ENCODE measurements at regions not wholly inside any gene's neighbourhood (a gene's known extent, or its start where the extent isn't known, plus 50 kb on each side); places are given as distances from the start of the nearest gene placed in this dataset.

DNA sequence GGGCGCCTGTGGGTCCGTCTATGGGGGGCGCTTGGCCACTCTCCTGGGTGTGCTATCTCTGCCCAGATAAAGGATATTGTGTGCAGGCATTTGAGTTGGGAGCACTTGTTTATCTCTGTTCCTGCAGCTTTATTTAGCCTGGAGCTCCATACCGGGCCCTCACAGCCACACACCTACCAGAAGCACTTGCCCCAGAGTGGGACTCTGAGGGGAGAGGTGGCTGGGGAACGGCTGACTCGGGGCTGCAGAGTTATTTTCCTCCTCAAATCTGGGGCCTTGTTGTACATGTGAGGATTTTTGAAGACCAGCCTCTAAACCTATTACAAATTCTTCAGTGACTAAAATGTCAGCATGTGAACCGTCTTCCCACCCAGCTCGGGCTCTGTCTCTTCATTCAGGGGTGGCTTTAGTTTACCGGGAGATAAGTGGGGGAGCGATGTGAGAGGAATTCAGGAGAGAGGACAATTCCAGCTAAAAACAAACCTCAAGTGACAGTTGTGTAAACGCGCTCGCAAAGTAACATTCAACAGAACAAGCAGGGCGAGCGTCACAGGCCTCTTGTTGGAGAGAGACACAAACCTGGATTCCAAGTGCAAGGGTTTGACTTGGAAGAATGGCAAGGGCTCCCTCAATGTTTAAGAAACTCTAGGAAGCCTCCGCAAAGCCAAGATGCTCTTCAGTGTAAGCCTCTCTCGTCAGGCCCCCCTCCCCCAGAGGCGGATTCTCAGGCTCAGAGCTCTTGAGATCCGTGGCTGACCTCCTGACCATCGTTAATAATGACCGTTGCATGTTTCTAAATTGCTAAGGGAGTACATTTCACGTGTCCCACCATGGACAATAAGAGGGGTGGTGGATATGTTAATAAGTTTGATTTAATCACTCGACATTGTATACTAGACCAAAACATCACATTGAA is 548.9 kb downstream of the QKI start:
- H4K20me1 ChIP-seq (ENCODE audit: insufficient read depth, low read length): no peaks in the 10 kb centered on the region
- H4K5ac ChIP-seq (ENCODE audit: low read depth, low read length): no peak overlapping the region
- CTCF ChIA-PET: interaction anchor here (0.5 kb wide), 1 partner anchor 197 kb away, joined by 5 read pairs; no protein-coding TSS in a partner anchor
- H2BK20ac ChIP-seq (ENCODE audit: low read depth, low read length): no peak overlapping the region
- no peak overlapping the region for H2BK120ac ChIP-seq (ENCODE audit: low read depth, low read length)
- dilution Hi-C loops (cut with HindIII; ENCODE audit: low sequenced_read_pairs, unreplicated experiment) (no loop called here), in situ Hi-C loops (cut with MboI; ENCODE audit: low sequenced_read_pairs) (loop anchor here (25.0 kb wide), 1 partner anchor 376 kb away; no protein-coding TSS in a partner anchor), intact Hi-C loops (cut with micrococcal nuclease) (loop anchor here (10.0 kb wide), 1 partner anchor 1081 kb away; no protein-coding TSS in a partner anchor)
- ATAC-seq (ENCODE audit: low read depth) (no peak), DNase-seq (no peak)
- H4K8ac ChIP-seq (ENCODE audit: low read depth in 2 of 2, low read length in 2 of 2): no peak overlapping the region
- H3K56ac ChIP-seq (ENCODE audit: extremely low read depth, insufficient read depth, low read length): no peak overlapping the region
- H2AK9ac ChIP-seq (replicated peaks; ENCODE audit: low read depth, low read length, poor library complexity): no peak overlapping the region
- no peak overlapping the region for H3K4me2 ChIP-seq (ENCODE audit: low read depth, low read length)
- no peak overlapping the region for H2BK5ac ChIP-seq (ENCODE audit: low read depth, low read length, poor library complexity, severe bottlenecking)
- H2AFZ ChIP-seq (replicated peaks; ENCODE audit: low read length, poor library complexity): no peak overlapping the region
- H3K4me1 ChIP-seq (ENCODE audit: control insufficient read depth, insufficient read depth, low read length): 0 out of 2 replicates have a peak, but pooled peaks cover 1% of the 10 kb centered on the region
- H3K14ac ChIP-seq (replicated peaks; ENCODE audit: low read depth, low read length): no peak overlapping the region
- no peaks in the 10 kb centered on the region for H3K36me3 ChIP-seq (ENCODE audit: control insufficient read depth, insufficient read depth, low read length)
- 80% methylated on average over 5 of the region's 23 CpGs; no CpG with 5 or more reads in 1 of the 2 experiments for WGBS, 2 experiments (ENCODE audit: extremely low coverage in 2 of 2, insufficient read length in 1 of 2)
- no peak overlapping the region for H3K27ac ChIP-seq (ENCODE audit: insufficient read depth, low read length)
- no TSS peak for BruUV-seq (replicated peaks)
- no peaks in the 10 kb centered on the region for H3K27me3 ChIP-seq (ENCODE audit: control insufficient read depth, insufficient read depth, low read length)
- H3K23ac ChIP-seq (ENCODE audit: low read depth, low read length): no peak overlapping the region
- H3K4ac ChIP-seq (ENCODE audit: low read depth, low read length): no peak overlapping the region
- TF ChIP-seq, protein P1, sequence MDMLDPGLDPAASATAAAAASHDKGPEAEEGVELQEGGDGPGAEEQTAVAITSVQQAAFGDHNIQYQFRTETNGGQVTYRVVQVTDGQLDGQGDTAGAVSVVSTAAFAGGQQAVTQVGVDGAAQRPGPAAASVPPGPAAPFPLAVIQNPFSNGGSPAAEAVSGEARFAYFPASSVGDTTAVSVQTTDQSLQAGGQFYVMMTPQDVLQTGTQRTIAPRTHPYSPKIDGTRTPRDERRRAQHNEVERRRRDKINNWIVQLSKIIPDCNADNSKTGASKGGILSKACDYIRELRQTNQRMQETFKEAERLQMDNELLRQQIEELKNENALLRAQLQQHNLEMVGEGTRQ (IDR thresholded peaks at IDR 0.05; ENCODE audit: low read depth, low read length): no peak
- no peak for TF ChIP-seq FOS (IDR thresholded peaks at IDR 0.05; ENCODE audit: low read depth, low read length)
- no peak for TF ChIP-seq MAZ (IDR thresholded peaks at IDR 0.05; ENCODE audit: borderline replicate concordance, low read depth, low read length)
- TF ChIP-seq, protein P2, sequence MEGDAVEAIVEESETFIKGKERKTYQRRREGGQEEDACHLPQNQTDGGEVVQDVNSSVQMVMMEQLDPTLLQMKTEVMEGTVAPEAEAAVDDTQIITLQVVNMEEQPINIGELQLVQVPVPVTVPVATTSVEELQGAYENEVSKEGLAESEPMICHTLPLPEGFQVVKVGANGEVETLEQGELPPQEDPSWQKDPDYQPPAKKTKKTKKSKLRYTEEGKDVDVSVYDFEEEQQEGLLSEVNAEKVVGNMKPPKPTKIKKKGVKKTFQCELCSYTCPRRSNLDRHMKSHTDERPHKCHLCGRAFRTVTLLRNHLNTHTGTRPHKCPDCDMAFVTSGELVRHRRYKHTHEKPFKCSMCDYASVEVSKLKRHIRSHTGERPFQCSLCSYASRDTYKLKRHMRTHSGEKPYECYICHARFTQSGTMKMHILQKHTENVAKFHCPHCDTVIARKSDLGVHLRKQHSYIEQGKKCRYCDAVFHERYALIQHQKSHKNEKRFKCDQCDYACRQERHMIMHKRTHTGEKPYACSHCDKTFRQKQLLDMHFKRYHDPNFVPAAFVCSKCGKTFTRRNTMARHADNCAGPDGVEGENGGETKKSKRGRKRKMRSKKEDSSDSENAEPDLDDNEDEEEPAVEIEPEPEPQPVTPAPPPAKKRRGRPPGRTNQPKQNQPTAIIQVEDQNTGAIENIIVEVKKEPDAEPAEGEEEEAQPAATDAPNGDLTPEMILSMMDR (conservative IDR thresholded peaks at IDR 0.05; ENCODE audit: low read depth, low read length): no peak
- TF ChIP-seq POLR2A (IDR thresholded peaks at IDR 0.05; ENCODE audit: low read depth, low read length): no peak
- TF ChIP-seq RFX5 (IDR thresholded peaks at IDR 0.05; ENCODE audit: low read depth, low read length): no peak
- no peak for TF ChIP-seq SMC3 (IDR thresholded peaks at IDR 0.05; ENCODE audit: low read depth, low read length)
- TF ChIP-seq RAD21 (IDR thresholded peaks at IDR 0.05; ENCODE audit: low read length): no peak
- no peak for TF ChIP-seq MXI1 (IDR thresholded peaks at IDR 0.05; ENCODE audit: borderline replicate concordance, low read depth, low read length)
- no peak for TF ChIP-seq RCOR1 (IDR thresholded peaks at IDR 0.05; ENCODE audit: insufficient replicate concordance, low read length)
- no peak overlapping the region for H4K91ac ChIP-seq (ENCODE audit: insufficient read depth, low read depth, low read length)
- no peak overlapping the region for H2BK15ac ChIP-seq (ENCODE audit: low read depth, low read length)
- H3K4me3 ChIP-seq (ENCODE audit: insufficient read depth, low read depth, low read length): no peak overlapping the region
- no peaks in the 10 kb centered on the region for H3K9me1 ChIP-seq (ENCODE audit: insufficient read depth, low read length)
- no peak overlapping the region for H2AK5ac ChIP-seq (ENCODE audit: low read depth, low read length)
- H3K9ac ChIP-seq (ENCODE audit: low read depth, low read length): no peak overlapping the region
- no peaks in the 10 kb centered on the region for H3K79me1 ChIP-seq (ENCODE audit: low read depth in 1 of 2, low read length in 2 of 2)
- POLR2A ChIA-PET (ENCODE audit: unreplicated experiment): no interaction called here
- H3K9me3 ChIP-seq (ENCODE audit: control insufficient read depth, insufficient read depth, low read length): no peaks in the 10 kb centered on the region
- no peak overlapping the region for H3K18ac ChIP-seq (ENCODE audit: low read depth, low read length)

Data from IMR-90 (cell line).